ENCODE measurements at regions not wholly inside any gene's neighbourhood (a gene's known extent, or its start where the extent isn't known, plus 50 kb on each side); places are given as distances from the start of the nearest gene placed in this dataset.
"Not testable (repeated sequence)": the region's sequence is repeated elsewhere in the genome, so short reads cannot be mapped to it uniquely, and the experiment has no call there.

- no peak for DNase-seq
Observed at GRCh38 chr7:136527554-136527953, 340.9 kb upstream of the CHRM2 start.

- DNase-seq = no peak
Observed at GRCh38 chr7:136526408-136527105, 341.9 kb upstream of the CHRM2 start.

- no peak for DNase-seq
Observed at GRCh38 chr7:136523571-136523970, 344.9 kb upstream of the CHRM2 start.

GRCh38 chr7:136517971-136518370, 350.5 kb upstream of the CHRM2 start:
- DNase-seq = peak; percentile 19 to 65

- peak in 1 of 2 experiments; percentile 7 for DNase-seq
Observed at GRCh38 chr7:136514776-136515175, 353.7 kb upstream of the CHRM2 start.

- DNase-seq = no peak
Observed at GRCh38 chr7:136513744-136514143, 354.7 kb upstream of the CHRM2 start.

- no peak for DNase-seq
Observed at GRCh38 chr7:136509466-136509865, 359.0 kb upstream of the CHRM2 start.

GRCh38 chr7:136502162-136502561, 366.3 kb upstream of the CHRM2 start:
- DNase-seq = no peak

GRCh38 chr7:136501151-136501550, 367.3 kb upstream of the CHRM2 start:
- DNase-seq = no peak

- DNase-seq = no peak
Observed at GRCh38 chr7:136496551-136496950, 371.9 kb upstream of the CHRM2 start.

- DNase-seq = no peak
Observed at GRCh38 chr7:136495081-136495480, 373.4 kb upstream of the CHRM2 start.

GRCh38 chr7:136492366-136492765, 376.1 kb upstream of the CHRM2 start:
- DNase-seq = no peak

- DNase-seq = no peak
Observed at GRCh38 chr7:136489808-136490207, 378.6 kb upstream of the CHRM2 start.

GRCh38 chr7:136480901-136481300, 387.6 kb upstream of the CHRM2 start:
- DNase-seq = no peak

- no peak for DNase-seq
Observed at GRCh38 chr7:136479922-136480321, 388.5 kb upstream of the CHRM2 start.

GRCh38 chr7:136470179-136470578, 398.3 kb upstream of the CHRM2 start:
- DNase-seq = no peak

- DNase-seq = no peak
Observed at GRCh38 chr7:136452949-136453348, 415.5 kb upstream of the CHRM2 start.

GRCh38 chr7:136446751-136447150, 421.7 kb upstream of the CHRM2 start:
- DNase-seq = no peak

- no peak for DNase-seq
Observed at GRCh38 chr7:136441835-136442234, 426.6 kb upstream of the CHRM2 start.

- not testable (repeated sequence) for DNase-seq
Observed at GRCh38 chr7:136431736-136432135, 436.7 kb upstream of the CHRM2 start.

- DNase-seq = no peak
Observed at GRCh38 chr7:136424058-136424457, 444.4 kb upstream of the CHRM2 start.

- not testable (repeated sequence) for DNase-seq
Observed at GRCh38 chr7:136419740-136420139, 442.6 kb upstream of the MTPN start.

- no peak for DNase-seq
Observed at GRCh38 chr7:136412952-136413351, 435.8 kb upstream of the MTPN start.

GRCh38 chr7:136405931-136406777, 429.0 kb upstream of the MTPN start:
- DNase-seq = peak; percentile 46 to 67

Measured in NCI-H524 (cell line).